ENCODE measurements at regions not wholly inside any gene's neighbourhood (a gene's known extent, or its start where the extent isn't known, plus 50 kb on each side); places are given as distances from the start of the nearest gene placed in this dataset.

GRCh38 chr1:58149271-58149812 lies 397.2 kb downstream of the OMA1 start:
- H3K9me3 Mint-ChIP-seq (ENCODE audit: low read depth): no peaks in the 10 kb centered on the region
- H3K27ac Mint-ChIP-seq (ENCODE audit: unreplicated experiment): no peak overlapping the region
- no peaks in the 10 kb centered on the region for H3K4me1 Mint-ChIP-seq (ENCODE audit: low read depth)
- DNase-seq (ENCODE audit: low spot score): no peak
- no peak for TF ChIP-seq CTCF (IDR thresholded peaks at IDR 0.05)
- peaks cover 6% of the 10 kb centered on the region for H3K27me3 Mint-ChIP-seq (ENCODE audit: low read depth)
- H3K36me3 Mint-ChIP-seq (ENCODE audit: low read depth): no peaks in the 10 kb centered on the region
- H3K4me3 Mint-ChIP-seq (ENCODE audit: unreplicated experiment): no peak overlapping the region

GRCh38 chr1:58144698-58145270 lies 401.7 kb downstream of the OMA1 start:
- Mint-ChIP-seq H3K4me3 (ENCODE audit: unreplicated experiment) (no peak overlapping the region), H3K9me3 (ENCODE audit: low read depth) (peaks cover 8% of the 10 kb centered on the region), H3K4me1 (ENCODE audit: low read depth) (no peaks in the 10 kb centered on the region), H3K27ac (ENCODE audit: unreplicated experiment) (no peak overlapping the region), H3K36me3 (ENCODE audit: low read depth) (no peaks in the 10 kb centered on the region), H3K27me3 (ENCODE audit: low read depth) (peaks cover 2% of the 10 kb centered on the region)
- no peak for TF ChIP-seq CTCF (IDR thresholded peaks at IDR 0.05)
- no peak for DNase-seq (ENCODE audit: low spot score)

DNA sequence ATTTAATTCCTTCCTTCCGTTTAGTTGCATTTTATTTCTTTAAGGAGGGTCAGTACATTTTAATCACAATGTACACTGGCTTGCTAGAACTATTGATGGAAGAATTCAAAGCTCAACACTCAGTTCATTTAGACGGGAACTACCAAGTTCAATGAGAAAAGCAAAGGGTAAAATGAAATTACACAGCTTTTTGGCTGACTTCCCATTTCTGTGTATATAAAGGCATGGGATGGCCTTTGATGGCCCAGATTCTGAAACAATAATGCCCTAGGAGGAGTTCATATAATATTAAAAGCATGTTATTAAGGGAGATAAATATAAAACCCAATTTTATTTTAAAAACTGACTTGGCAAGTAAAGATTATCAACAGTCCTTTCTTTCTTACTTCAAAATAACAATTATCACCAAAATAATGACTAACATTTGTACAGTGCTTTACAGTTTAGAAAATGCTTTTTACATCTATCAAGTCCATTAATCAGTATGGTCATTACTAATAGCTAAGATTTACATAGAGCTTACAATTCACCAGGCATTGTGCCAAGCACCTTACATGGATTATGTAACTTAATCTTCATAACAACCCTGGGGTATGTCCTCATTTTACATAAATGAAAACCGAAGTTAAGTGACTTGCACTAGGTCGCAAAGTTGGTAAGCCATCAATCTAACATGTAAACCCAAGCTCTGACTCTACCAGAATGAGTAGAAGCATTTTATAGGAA lies 402.4 kb downstream of the OMA1 start:
- H3K4me1 Mint-ChIP-seq (ENCODE audit: low read depth): no peaks in the 10 kb centered on the region
- no peaks in the 10 kb centered on the region for H3K36me3 Mint-ChIP-seq (ENCODE audit: low read depth)
- H3K27ac Mint-ChIP-seq (ENCODE audit: unreplicated experiment): no peak overlapping the region
- no peak for TF ChIP-seq CTCF (IDR thresholded peaks at IDR 0.05)
- peaks cover 2% of the 10 kb centered on the region for H3K27me3 Mint-ChIP-seq (ENCODE audit: low read depth)
- H3K4me3 Mint-ChIP-seq (ENCODE audit: unreplicated experiment): no peak overlapping the region
- H3K9me3 Mint-ChIP-seq (ENCODE audit: low read depth): peaks cover 10% of the 10 kb centered on the region
- DNase-seq (ENCODE audit: low spot score): no peak

DNA sequence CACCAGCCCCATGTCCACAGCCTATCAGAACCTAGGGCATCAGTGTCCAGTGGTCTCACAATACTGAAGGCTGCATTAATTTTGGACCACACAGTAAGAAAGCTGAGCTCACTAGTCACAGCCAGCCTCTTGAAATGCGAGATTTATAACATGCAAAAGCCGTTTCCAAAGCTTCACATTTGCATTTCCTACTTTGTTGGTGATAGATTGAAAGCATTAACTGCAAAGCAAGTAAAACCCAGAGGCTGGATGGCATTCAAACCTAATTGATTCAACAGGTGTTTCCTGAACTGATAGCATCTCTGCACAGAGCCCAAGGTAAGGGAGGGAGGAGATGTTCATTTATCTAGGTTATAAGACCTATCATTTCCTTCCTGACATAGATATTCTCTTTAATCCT lies 410.1 kb downstream of the OMA1 start:
- no peak overlapping the region for H3K4me3 Mint-ChIP-seq (ENCODE audit: unreplicated experiment)
- peaks cover 24% of the 10 kb centered on the region for H3K9me3 Mint-ChIP-seq (ENCODE audit: low read depth)
- no peaks in the 10 kb centered on the region for H3K36me3 Mint-ChIP-seq (ENCODE audit: low read depth)
- TF ChIP-seq CTCF (IDR thresholded peaks at IDR 0.05): no peak
- no peaks in the 10 kb centered on the region for H3K4me1 Mint-ChIP-seq (ENCODE audit: low read depth)
- DNase-seq (ENCODE audit: low spot score): no peak
- peaks cover 3% of the 10 kb centered on the region for H3K27me3 Mint-ChIP-seq (ENCODE audit: low read depth)
- H3K27ac Mint-ChIP-seq (ENCODE audit: unreplicated experiment): no peak overlapping the region

GRCh38 chr1:58135821-58136321 lies 410.7 kb downstream of the OMA1 start:
- Mint-ChIP-seq H3K36me3 (ENCODE audit: low read depth) (no peaks in the 10 kb centered on the region), H3K27ac (ENCODE audit: unreplicated experiment) (no peak overlapping the region), H3K4me3 (ENCODE audit: unreplicated experiment) (no peak overlapping the region), H3K9me3 (ENCODE audit: low read depth) (peaks cover 22% of the 10 kb centered on the region), H3K27me3 (ENCODE audit: low read depth) (peaks cover 3% of the 10 kb centered on the region), H3K4me1 (ENCODE audit: low read depth) (no peaks in the 10 kb centered on the region)
- DNase-seq (ENCODE audit: low spot score): no peak
- TF ChIP-seq CTCF (IDR thresholded peaks at IDR 0.05): no peak

Measured in chondrocyte (in vitro differentiated cells).